ENCODE measurements at regions not wholly inside any gene's neighbourhood (a gene's known extent, or its start where the extent isn't known, plus 50 kb on each side); places are given as distances from the start of the nearest gene placed in this dataset.

DNA sequence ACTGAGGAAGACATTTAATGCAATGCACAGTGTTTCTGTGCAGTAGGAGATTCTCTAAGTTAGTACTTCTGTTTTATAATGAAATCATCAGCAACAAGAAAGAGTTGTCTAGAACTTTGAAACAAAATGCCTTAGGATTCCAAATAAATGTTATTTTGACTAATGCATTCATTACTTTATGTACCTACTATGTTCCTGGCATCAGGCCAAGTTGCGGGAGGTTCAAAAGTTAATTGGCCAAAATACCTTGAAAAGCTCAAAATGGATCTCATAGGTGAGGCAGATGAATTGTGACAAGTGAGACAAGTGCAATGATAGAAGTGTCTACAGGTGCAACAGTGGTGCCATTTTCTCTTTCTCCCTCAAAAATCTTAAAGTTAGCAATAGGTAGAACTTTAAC is 289.4 kb downstream of the TOX3 start:
- TF ChIP-seq EZH2 (IDR thresholded peaks at IDR 0.05) (no peak), POLR2AphosphoS5 (IDR thresholded peaks at IDR 0.05; ENCODE audit: borderline replicate concordance, low read depth, low read length) (no peak), FOXP2 (optimal IDR thresholded peaks at IDR 0.05; ENCODE audit: control extremely low read depth, extremely low read length, insufficient read depth) (no peak)

All from SK-N-MC (cell line).